Spinal cord (tissue), 9 donors: ENCODE measurements at regions not wholly inside any gene's neighbourhood (a gene's known extent, or its start where the extent isn't known, plus 50 kb on each side); places are given as distances from the start of the nearest gene placed in this dataset.

Experiments used
- DNase-seq, 6 donors: peaks; one replicate each; pipeline versions ENCODE4 v3.0.0 to v3.0.0-alpha.2; 2013 to 2015; ENCODE audit warnings: low spot score in 6 of 6, low read depth in 4 of 6
- H3K27ac ChIP-seq: one replicate; pipeline ENCODE4 v1.5.1; 2013; ENCODE audit warnings: low read depth, low read length, control low read depth
- H3K27me3 ChIP-seq: one replicate; pipeline ENCODE4 v1.6.1; 2013; ENCODE audit warnings: low read length; ENCODE audit not compliant: control insufficient read depth, insufficient read depth
- H3K36me3 ChIP-seq: one replicate; pipeline ENCODE4 v1.6.1; 2013; ENCODE audit warnings: low read length; ENCODE audit not compliant: control insufficient read depth, insufficient read depth
- H3K4me1 ChIP-seq: one replicate; pipeline ENCODE4 v1.6.1; 2013; ENCODE audit warnings: low read length; ENCODE audit not compliant: control insufficient read depth, insufficient read depth
- H3K4me3 ChIP-seq: one replicate; pipeline ENCODE4 v1.5.1; 2013; ENCODE audit warnings: low read depth, low read length, control low read depth
- H3K9me3 ChIP-seq: one replicate; pipeline ENCODE4 v1.6.1; 2013; ENCODE audit warnings: low read length; ENCODE audit not compliant: control insufficient read depth, insufficient read depth
- WGBS: methylation state at CpG from one replicate; pipeline ENCODE4 v1.1.5; 2013; ENCODE audit warnings: missing lambda C conversion rate; ENCODE audit not compliant: insufficient coverage; 5-methylcytosine and 5-hydroxymethylcytosine counted together
- donor health status: healthy.

GRCh38 chr1:232462213-232462612, 167.7 kb downstream of the SIPA1L2 start:
- Histone ChIP-seq H3K27ac (no peak overlapping the region), H3K4me3 (no peak overlapping the region), H3K4me1 (no peaks in the 10 kb centered on the region), H3K36me3 (peaks cover 5% of the 10 kb centered on the region), H3K9me3 (no peaks in the 10 kb centered on the region), H3K27me3 (no peaks in the 10 kb centered on the region)
- WGBS: no CpG with 5 or more reads among the region's 4 CpGs
- DNase-seq: peak in 2 of 6 donors; percentile 23 to 82

- no CpG with 5 or more reads among the region's 3 CpGs for WGBS
- H3K9me3 ChIP-seq: no peaks in the 10 kb centered on the region
- peaks cover 8% of the 10 kb centered on the region for H3K36me3 ChIP-seq
- no peaks in the 10 kb centered on the region for H3K27me3 ChIP-seq
- no peak overlapping the region for H3K27ac ChIP-seq
- H3K4me3 ChIP-seq: no peak overlapping the region
- no peaks in the 10 kb centered on the region for H3K4me1 ChIP-seq
- DNase-seq: no peak
Measured at GRCh38 chr1:232459826-232460225, 170.1 kb downstream of the SIPA1L2 start.

GRCh38 chr1:232459087-232459486, 170.8 kb downstream of the SIPA1L2 start:
- WGBS: no CpG with 5 or more reads among the region's 4 CpGs
- no peak overlapping the region for H3K4me3 ChIP-seq
- H3K36me3 ChIP-seq: peaks cover 8% of the 10 kb centered on the region
- H3K27me3 ChIP-seq: no peaks in the 10 kb centered on the region
- H3K9me3 ChIP-seq: no peaks in the 10 kb centered on the region
- no peak for DNase-seq
- H3K27ac ChIP-seq: no peak overlapping the region
- no peaks in the 10 kb centered on the region for H3K4me1 ChIP-seq

DNA sequence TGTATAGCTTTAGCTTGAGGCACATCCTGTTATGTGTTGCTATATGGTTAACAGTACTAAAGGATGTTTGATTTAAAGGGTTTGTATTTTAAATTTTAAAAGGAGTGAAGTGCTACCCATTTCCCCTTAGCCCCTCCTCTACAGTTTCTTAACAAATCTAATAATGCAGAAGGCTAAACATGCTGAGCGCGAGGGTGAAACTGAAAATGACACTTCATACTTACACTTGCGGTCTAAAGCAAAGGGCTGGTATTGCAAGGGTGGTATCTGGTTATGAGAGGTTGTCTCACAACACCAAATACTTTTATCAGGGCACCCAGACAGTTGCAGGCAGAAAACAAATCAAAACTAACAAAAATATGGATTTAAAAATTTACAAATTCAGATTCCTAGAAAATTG, 172.3 kb downstream of the SIPA1L2 start:
- no peak overlapping the region for H3K27ac ChIP-seq
- H3K36me3 ChIP-seq: peaks cover 8% of the 10 kb centered on the region
- no peak for DNase-seq
- H3K9me3 ChIP-seq: no peaks in the 10 kb centered on the region
- no peaks in the 10 kb centered on the region for H3K27me3 ChIP-seq
- no peak overlapping the region for H3K4me3 ChIP-seq
- no peaks in the 10 kb centered on the region for H3K4me1 ChIP-seq
- WGBS: no CpG with 5 or more reads among the region's 3 CpGs

DNA sequence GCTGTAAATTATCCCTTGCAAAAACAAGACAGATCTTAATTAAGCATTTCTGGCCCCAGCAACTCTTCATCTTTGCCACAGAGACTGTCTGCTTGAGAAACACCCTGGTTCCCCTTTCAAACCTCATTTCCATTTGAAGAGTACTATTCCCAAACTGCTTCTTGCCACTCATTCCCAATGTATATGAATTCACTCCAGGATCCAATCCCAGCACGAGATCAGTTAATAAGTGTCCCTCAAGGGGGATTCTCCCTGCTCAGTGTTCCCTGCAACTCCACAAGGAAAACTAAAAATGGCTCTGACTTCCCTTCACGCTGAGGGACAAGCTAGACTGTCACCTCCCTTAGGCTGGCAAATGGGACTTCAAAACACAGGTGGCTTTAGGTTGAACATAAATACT, 173.2 kb downstream of the SIPA1L2 start:
- no peaks in the 10 kb centered on the region for H3K9me3 ChIP-seq
- H3K27me3 ChIP-seq: no peaks in the 10 kb centered on the region
- H3K27ac ChIP-seq: no peak overlapping the region
- peak in 1 of 6 donors; percentile 44 for DNase-seq
- peaks cover 8% of the 10 kb centered on the region for H3K36me3 ChIP-seq
- no peak overlapping the region for H3K4me3 ChIP-seq
- WGBS: 45% methylated on average over 2 of the region's 2 CpGs
- H3K4me1 ChIP-seq: no peaks in the 10 kb centered on the region

DNA sequence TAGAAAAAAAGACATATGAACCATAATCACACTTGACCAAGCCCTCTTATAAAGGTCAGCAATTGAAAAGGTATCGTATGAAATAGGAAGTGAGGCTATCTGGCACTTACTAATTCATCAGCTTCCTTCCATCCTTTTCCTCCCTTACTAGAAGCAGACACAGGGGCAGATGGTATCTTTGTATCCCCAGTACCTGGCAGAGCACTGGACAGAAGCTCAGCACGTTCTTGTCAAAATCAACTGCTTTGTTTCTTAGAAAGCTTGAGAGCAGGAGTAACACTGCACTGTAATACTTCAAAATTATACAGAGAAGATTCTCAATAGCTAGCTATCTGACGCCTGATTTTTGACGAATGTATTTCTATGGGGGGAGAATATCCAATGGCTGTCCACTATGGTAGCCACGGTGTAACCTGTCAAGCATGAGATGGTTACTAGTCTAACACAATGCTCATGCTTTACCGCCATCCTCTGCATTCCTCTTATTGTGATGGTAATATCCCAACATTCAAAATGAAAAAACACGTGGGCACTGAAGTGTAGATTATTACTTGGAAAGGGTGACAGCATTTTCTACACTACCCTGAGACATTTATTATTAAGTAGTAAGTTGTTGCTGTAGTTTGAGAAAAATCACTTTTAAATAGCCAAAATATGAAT, 175.6 kb downstream of the SIPA1L2 start:
- Histone ChIP-seq H3K4me1 (no peaks in the 10 kb centered on the region), H3K9me3 (no peaks in the 10 kb centered on the region), H3K36me3 (peaks cover 3% of the 10 kb centered on the region), H3K4me3 (no peak overlapping the region), H3K27ac (no peak overlapping the region), H3K27me3 (no peaks in the 10 kb centered on the region)
- no peak for DNase-seq
- no CpG with 5 or more reads among the region's 7 CpGs for WGBS

DNA sequence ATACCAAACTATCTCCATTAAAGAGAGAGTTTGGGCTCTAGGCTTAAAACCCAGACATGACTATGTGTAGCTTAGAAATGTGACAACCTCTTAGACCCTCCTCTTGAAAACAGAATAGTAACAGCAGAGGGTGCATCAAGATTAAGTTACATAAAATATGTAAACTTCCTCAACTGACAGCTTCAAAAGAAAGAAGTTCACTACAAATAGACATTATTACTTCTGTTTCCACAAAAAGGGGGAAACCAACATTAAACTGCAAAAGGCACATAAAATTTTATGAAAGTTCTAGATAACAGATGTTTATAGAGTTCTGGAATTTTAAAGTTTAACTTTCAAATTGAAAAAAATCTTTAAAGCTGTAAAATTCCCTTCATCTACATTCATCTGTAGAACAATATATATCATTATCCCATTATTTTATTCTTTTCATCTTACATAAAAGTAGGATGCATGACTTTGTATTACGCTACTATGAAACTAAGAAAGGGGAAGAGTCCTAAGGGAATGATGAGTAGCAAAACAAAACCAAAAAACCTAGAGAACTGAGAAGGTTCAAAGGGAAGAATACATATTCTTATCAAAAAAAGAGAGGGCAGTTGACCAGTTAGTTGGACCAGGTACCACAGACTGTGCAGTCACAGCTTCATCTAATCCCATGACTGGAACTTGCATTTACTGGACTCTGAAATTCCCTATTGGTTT, 177.0 kb downstream of the SIPA1L2 start:
- Histone ChIP-seq H3K4me1 (no peaks in the 10 kb centered on the region), H3K4me3 (no peak overlapping the region), H3K36me3 (peaks cover 3% of the 10 kb centered on the region), H3K9me3 (no peaks in the 10 kb centered on the region), H3K27ac (no peak overlapping the region), H3K27me3 (no peaks in the 10 kb centered on the region)
- no CpG with 5 or more reads among the region's 1 CpG for WGBS
- DNase-seq: no peak

GRCh38 chr1:232452117-232452516, 177.8 kb downstream of the SIPA1L2 start:
- Histone ChIP-seq H3K4me3 (no peak overlapping the region), H3K9me3 (no peaks in the 10 kb centered on the region), H3K27me3 (no peaks in the 10 kb centered on the region), H3K27ac (no peak overlapping the region), H3K36me3 (peaks cover 3% of the 10 kb centered on the region), H3K4me1 (no peaks in the 10 kb centered on the region)
- WGBS: 93% methylated on average over 3 of the region's 3 CpGs
- no peak for DNase-seq

DNA sequence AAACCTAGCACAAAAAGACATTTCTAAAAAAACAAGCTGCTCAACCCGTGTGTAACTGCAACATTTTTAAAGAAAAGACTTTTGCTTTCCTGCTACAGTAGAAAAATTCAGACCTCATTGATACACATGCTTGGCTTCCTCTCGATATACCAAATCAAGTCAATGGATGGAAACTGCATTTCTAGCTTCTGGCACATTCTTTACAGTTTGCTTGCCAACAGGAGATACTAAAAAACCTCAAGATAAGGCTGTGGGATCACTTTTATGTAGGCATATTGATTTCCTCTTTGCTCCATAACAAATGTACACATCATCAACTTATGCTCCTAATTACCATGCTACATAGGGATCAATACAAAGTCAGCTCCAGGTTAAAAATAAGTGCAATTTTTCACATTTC, 178.4 kb downstream of the SIPA1L2 start:
- 90% methylated on average over 1 of the region's 2 CpGs for whole genome bisulfite sequencing
- Histone ChIP-seq H3K27me3 (no peaks in the 10 kb centered on the region), H3K4me3 (no peak overlapping the region), H3K27ac (no peak overlapping the region), H3K36me3 (peaks cover 3% of the 10 kb centered on the region), H3K4me1 (no peaks in the 10 kb centered on the region), H3K9me3 (no peaks in the 10 kb centered on the region)
- DNase-seq: peak in 1 of 6 donors; percentile 63

GRCh38 chr1:232450615-232451014, 179.3 kb downstream of the SIPA1L2 start:
- Histone ChIP-seq H3K9me3 (no peaks in the 10 kb centered on the region), H3K4me3 (no peak overlapping the region), H3K4me1 (no peaks in the 10 kb centered on the region), H3K36me3 (peaks cover 4% of the 10 kb centered on the region), H3K27me3 (no peaks in the 10 kb centered on the region), H3K27ac (no peak overlapping the region)
- 100% methylated on average over 1 of the region's 1 CpG for WGBS
- DNase-seq: no peak
